ENCODE measurements at regions not wholly inside any gene's neighbourhood (a gene's known extent, or its start where the extent isn't known, plus 50 kb on each side); places are given as distances from the start of the nearest gene placed in this dataset.

DNA sequence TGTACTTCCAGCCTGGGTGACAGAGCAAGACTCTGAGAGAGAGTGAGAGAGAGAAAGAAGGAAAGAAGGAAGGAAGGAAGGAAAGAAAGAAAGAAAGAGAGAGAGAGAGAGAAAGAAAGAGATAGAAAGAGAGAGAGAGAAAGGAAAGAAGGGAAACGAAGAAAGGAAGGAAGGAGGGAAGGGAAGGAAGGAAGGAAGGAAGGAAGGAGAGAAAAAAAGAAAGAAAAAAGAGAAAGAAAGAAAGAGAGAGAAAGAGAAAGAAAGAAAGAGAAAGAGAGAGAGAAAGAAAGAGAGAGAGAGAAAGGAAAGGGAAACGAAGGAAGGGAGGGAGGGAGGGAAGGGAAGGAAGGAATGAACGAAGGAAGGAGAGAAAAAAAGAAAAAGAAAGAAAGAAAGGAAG lies 238.6 kb downstream of the ASMT start:
- Histone ChIP-seq H3K4me2 (ENCODE audit: insufficient read depth in 1 of 2, low read depth in 2 of 2, low read length in 2 of 2) (no peak overlapping the region), H2BK5ac (ENCODE audit: low read depth, low read length) (no peak overlapping the region), H4K20me1 (replicated peaks in 1 of 2; ENCODE audit: control insufficient read depth in 1 of 2, insufficient read depth in 2 of 2, low read length in 2 of 2) (no peaks in the 10 kb centered on the region), H3K4me1 (replicated peaks in 1 of 4; ENCODE audit: control insufficient read depth in 3 of 4, insufficient read depth in 4 of 4, low read length in 3 of 4) (no peaks in the 10 kb centered on the region), H3K4me3 (ENCODE audit: extremely low read depth in 1 of 4, insufficient read depth in 2 of 4, low read depth in 3 of 4, low read length in 4 of 4) (no peak overlapping the region), H4K91ac (replicated peaks; ENCODE audit: insufficient read length, low read length) (no peak overlapping the region), H2BK120ac (replicated peaks; ENCODE audit: low read depth, low read length) (no peak overlapping the region), H2BK15ac (ENCODE audit: low read length) (no peak overlapping the region), H3K79me1 (ENCODE audit: low read depth, low read length) (no peaks in the 10 kb centered on the region), H3K36me3 (ENCODE audit: control insufficient read depth in 2 of 4, insufficient read depth in 4 of 4, low read length in 3 of 4) (no peaks in the 10 kb centered on the region), H2BK20ac (ENCODE audit: low read length) (no peak overlapping the region), H2AFZ (ENCODE audit: low read length) (no peak overlapping the region), H3K56ac (replicated peaks; ENCODE audit: insufficient read length, low read depth, low read length) (no peak overlapping the region), H3K14ac (ENCODE audit: insufficient read length) (no peak overlapping the region), H3K23ac (ENCODE audit: insufficient read length) (no peak overlapping the region), H3K4ac (replicated peaks; ENCODE audit: insufficient read length, low read depth, low read length) (no peak overlapping the region), H3K27me3 (replicated peaks in 1 of 4; ENCODE audit: control insufficient read depth in 3 of 4, extremely low read depth in 1 of 4, insufficient read depth in 3 of 4, low read length in 3 of 4) (no peaks in the 10 kb centered on the region), H3K9me3 (ENCODE audit: insufficient read depth in 2 of 2, low read depth in 1 of 2, low read length in 1 of 2) (peaks cover 0 to 2% of the 10 kb centered on the region in 2 experiments; a peak in 2 of 4 replicates), H3K27ac (ENCODE audit: low read depth, low read length) (no peak overlapping the region), H3K18ac (ENCODE audit: extremely low read depth, low read length) (no peak overlapping the region), H3K9ac (replicated peaks in 1 of 4; ENCODE audit: extremely low read depth in 1 of 4, low read depth in 3 of 4, low read length in 3 of 4) (no peak overlapping the region), H4K8ac (ENCODE audit: extremely low read depth, insufficient read depth, low read length) (no peak overlapping the region), H2BK12ac (ENCODE audit: low read depth, low read length) (no peak overlapping the region), H3K79me2 (ENCODE audit: control insufficient read depth in 1 of 2, insufficient read depth in 2 of 2, low read length in 2 of 2) (no peaks in the 10 kb centered on the region), H3K23me2 (ENCODE audit: low read depth, low read length) (no peaks in the 10 kb centered on the region; the same call in 1 of the 2 replicates), H4K5ac (ENCODE audit: insufficient read length, low read depth, low read length) (no peak overlapping the region), H2AK5ac (ENCODE audit: low read depth, low read length) (no peak overlapping the region)
- 42 to 86% methylated on average over 2 to 3 of the region's 3 CpGs for WGBS, 2 experiments (ENCODE audit: extremely low coverage in 1 of 2, insufficient coverage in 1 of 2, insufficient read length in 1 of 2, insufficient replicate concordance in 2 of 2, low coverage in 1 of 2, low lambda C conversion rate in 2 of 2, missing lambda C conversion rate in 1 of 2)
- no peak for TF ChIP-seq CBX5 (IDR thresholded peaks at IDR 0.05; ENCODE audit: low read depth, low read length)
- CTCF ChIA-PET (ENCODE audit: partially characterized antibody) = no interaction called here
- DNase-seq (ENCODE audit: low read depth in 1 of 2, low spot score in 2 of 2) (no peak), FAIRE-seq (no peak)
- POLR2A ChIA-PET (ENCODE audit: partially characterized antibody) = no interaction called here

Measured in H1 (cell line).